GM18502 (cell line): ENCODE measurements at regions not wholly inside any gene's neighbourhood (a gene's known extent, or its start where the extent isn't known, plus 50 kb on each side); places are given as distances from the start of the nearest gene placed in this dataset.
A peak's percentile ranks its signal among the peaks of the same experiment; 100 is the strongest.
"Not testable (repeated sequence)": the region's sequence is repeated elsewhere in the genome, so short reads cannot be mapped to it uniquely, and the experiment has no call there.

ENCODE experiments used
- ATAC-seq: cut with Tn5 transposase; IDR thresholded peaks from one replicate; pipeline ENCODE4 v1.9.1; 2021; ENCODE audit warnings: mild to moderate bottlenecking; ENCODE audit not compliant: unreplicated experiment, poor library complexity

DNA sequence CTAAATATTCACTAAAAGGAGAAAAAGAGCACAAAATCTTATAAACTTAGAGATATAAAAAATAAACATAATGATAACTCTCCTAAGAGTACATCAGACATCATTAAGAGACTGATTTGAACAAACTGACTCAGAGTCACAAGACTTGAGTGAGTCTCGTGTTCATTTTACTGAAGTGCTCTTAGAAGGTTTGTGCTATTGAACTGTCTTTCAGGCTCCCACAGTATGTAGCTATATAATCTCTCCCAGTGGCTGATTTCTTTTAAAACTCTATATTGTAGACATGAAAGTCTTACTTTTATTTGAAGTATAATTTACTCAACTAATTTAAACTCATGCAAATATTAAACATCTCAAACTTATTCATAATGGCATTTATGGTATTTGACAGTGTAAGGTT, 456.0 kb upstream of the FAM174A start:
- ATAC-seq = not testable (repeated sequence)

GRCh38 chr5:100066020-100066419, 469.2 kb upstream of the FAM174A start:
- ATAC-seq = not testable (repeated sequence)

DNA sequence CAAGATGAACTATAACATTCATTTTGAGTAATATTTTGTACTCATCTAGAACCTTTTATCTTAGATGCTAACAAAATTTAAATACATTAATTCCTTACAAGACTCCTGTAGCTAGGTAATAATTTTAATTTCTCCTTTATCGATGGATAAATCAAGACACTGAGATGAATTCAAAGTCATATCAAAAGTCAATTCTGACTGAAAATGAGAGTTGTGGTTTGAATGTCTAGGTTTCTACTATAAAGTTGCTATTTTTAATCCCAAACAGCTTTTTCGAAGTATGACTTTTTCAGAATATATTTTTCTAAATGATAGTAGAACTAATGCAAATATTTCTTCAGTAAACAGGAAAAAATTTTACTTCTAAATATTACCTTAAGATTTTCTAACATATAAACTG, 491.7 kb upstream of the FAM174A start:
- peak; percentile 58 for ATAC-seq

GRCh38 chr5:100026606-100027005, 508.6 kb upstream of the FAM174A start:
- ATAC-seq = no peak

GRCh38 chr5:100023536-100023935, 511.6 kb upstream of the FAM174A start:
- ATAC-seq = no peak

GRCh38 chr5:100017520-100018262, 517.5 kb upstream of the FAM174A start:
- ATAC-seq = no peak

DNA sequence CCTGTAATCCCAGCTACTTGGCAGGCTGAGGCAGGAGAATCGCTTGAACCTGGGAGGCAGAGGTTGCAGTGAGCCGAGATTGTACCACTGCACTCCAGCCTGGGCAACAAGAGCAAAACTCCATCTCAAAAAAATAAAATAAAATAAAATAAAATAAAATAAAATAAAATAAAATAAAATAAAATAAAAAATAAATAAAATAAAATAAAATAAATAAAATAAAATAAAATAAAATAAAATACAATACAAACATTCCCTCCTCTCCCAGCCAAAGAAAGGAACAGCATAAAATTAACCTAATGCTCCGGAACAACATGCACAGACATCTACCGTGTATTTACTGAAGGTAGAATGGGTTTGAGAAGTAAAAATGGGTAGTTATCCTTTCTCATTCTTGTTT, 521.9 kb upstream of the FAM174A start:
- not testable (repeated sequence) for ATAC-seq

GRCh38 chr5:100011160-100011559, 524.0 kb upstream of the FAM174A start:
- not testable (repeated sequence) for ATAC-seq

GRCh38 chr5:100004969-100005368, 530.2 kb upstream of the FAM174A start:
- no peak for ATAC-seq

- no peak for ATAC-seq
Measured at GRCh38 chr5:99998319-99998718, 536.9 kb upstream of the FAM174A start.

DNA sequence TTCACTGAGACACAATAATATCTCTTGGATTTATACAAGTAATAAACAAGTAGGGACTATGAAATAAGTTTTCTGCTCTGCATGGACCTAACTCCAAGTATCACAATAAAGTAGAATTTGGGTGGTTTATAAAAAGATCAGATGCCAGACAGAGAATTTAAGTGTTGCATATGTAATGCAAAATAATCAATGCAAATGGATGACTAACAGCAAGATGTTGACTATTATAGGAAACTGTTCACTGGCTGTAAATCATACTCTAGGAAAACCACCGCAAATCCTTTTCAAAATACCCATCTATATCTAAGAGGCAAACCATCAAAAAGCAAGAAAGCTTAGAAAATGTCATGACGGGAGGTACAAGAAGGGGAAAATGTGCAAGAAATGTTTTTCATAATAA, 539.8 kb upstream of the FAM174A start:
- no peak for ATAC-seq

GRCh38 chr5:99973779-99974178, 561.4 kb upstream of the FAM174A start:
- no peak for ATAC-seq

- ATAC-seq = no peak
Measured at GRCh38 chr5:99955962-99956361, 579.2 kb upstream of the FAM174A start.

- no peak for ATAC-seq
Measured at GRCh38 chr5:99955006-99955405, 580.2 kb upstream of the FAM174A start.

- ATAC-seq = no peak
Measured at GRCh38 chr5:99949969-99950524, 585.1 kb upstream of the FAM174A start.

GRCh38 chr5:99949361-99949760, 585.8 kb upstream of the FAM174A start:
- no peak for ATAC-seq

- ATAC-seq = no peak
Measured at GRCh38 chr5:99948850-99949249, 586.3 kb upstream of the FAM174A start.

- ATAC-seq = peak; percentile 40
Measured at GRCh38 chr5:99945478-99946442, 589.4 kb upstream of the FAM174A start.

- ATAC-seq = no peak
Measured at GRCh38 chr5:99940540-99940939, 594.6 kb upstream of the FAM174A start.

GRCh38 chr5:99936911-99937310, 598.3 kb upstream of the FAM174A start:
- no peak for ATAC-seq

GRCh38 chr5:99929806-99930135, 605.4 kb upstream of the FAM174A start:
- no peak for ATAC-seq
